Chondrocyte (in vitro differentiated cells): ENCODE measurements at regions not wholly inside any gene's neighbourhood (a gene's known extent, or its start where the extent isn't known, plus 50 kb on each side); places are given as distances from the start of the nearest gene placed in this dataset.

Experiments used
- DNase-seq: peaks from one replicate; pipeline ENCODE4 v3.0.0; 2021; ENCODE audit warnings: mixed read lengths, low spot score
- H3K27ac Mint-ChIP-seq: one replicate; pipeline ENCODE4 v1.8.0; 2021; ENCODE audit warnings: mild to moderate bottlenecking, moderate library complexity, mixed read lengths; ENCODE audit not compliant: unreplicated experiment
- H3K27me3 Mint-ChIP-seq: 2 replicates; pipeline ENCODE4 v1.8.0; 2021; ENCODE audit warnings: low read depth, mixed read lengths
- H3K36me3 Mint-ChIP-seq: 2 replicates; pipeline ENCODE4 v1.8.0; 2021; ENCODE audit warnings: low read depth, mixed read lengths
- H3K4me1 Mint-ChIP-seq: 2 replicates; pipeline ENCODE4 v1.8.0; 2021; ENCODE audit warnings: low read depth, mild to moderate bottlenecking, mixed read lengths
- H3K4me3 Mint-ChIP-seq: one replicate; pipeline ENCODE4 v1.8.0; 2021; ENCODE audit warnings: mild to moderate bottlenecking, moderate library complexity, mixed read lengths; ENCODE audit not compliant: unreplicated experiment
- H3K9me3 Mint-ChIP-seq: 2 replicates; pipeline ENCODE4 v1.8.0; 2021; ENCODE audit warnings: low read depth, mixed read lengths
- CTCF ChIP-seq: fragments of 200-600 bp; sonication (generic); IDR thresholded peaks from 2 replicates; pipeline ENCODE4 v1.5.0; 2021; ENCODE audit warnings: antibody characterized with exemption, mild to moderate bottlenecking, moderate library complexity

- H3K4me1 Mint-ChIP-seq = no peaks in the 10 kb centered on the region
- no peaks in the 10 kb centered on the region for H3K9me3 Mint-ChIP-seq
- TF ChIP-seq CTCF = no peak
- H3K27me3 Mint-ChIP-seq = no peaks in the 10 kb centered on the region
- DNase-seq = no peak
- no peak overlapping the region for H3K27ac Mint-ChIP-seq
- no peak overlapping the region for H3K4me3 Mint-ChIP-seq
- no peaks in the 10 kb centered on the region for H3K36me3 Mint-ChIP-seq
Measured at GRCh38 chr3:55283441-55283925, 203.6 kb downstream of the WNT5A start.

GRCh38 chr3:55282994-55283393 lies 204.1 kb downstream of the WNT5A start:
- no peak overlapping the region for H3K27ac Mint-ChIP-seq
- H3K9me3 Mint-ChIP-seq = no peaks in the 10 kb centered on the region
- no peak overlapping the region for H3K4me3 Mint-ChIP-seq
- H3K4me1 Mint-ChIP-seq = no peaks in the 10 kb centered on the region
- TF ChIP-seq CTCF = no peak
- no peak for DNase-seq
- H3K27me3 Mint-ChIP-seq = no peaks in the 10 kb centered on the region
- H3K36me3 Mint-ChIP-seq = no peaks in the 10 kb centered on the region

GRCh38 chr3:55272031-55272645 lies 215.0 kb downstream of the WNT5A start:
- peaks cover 3% of the 10 kb centered on the region for H3K4me1 Mint-ChIP-seq
- no peaks in the 10 kb centered on the region for H3K9me3 Mint-ChIP-seq
- DNase-seq = no peak
- no peaks in the 10 kb centered on the region for H3K27me3 Mint-ChIP-seq
- no peak for TF ChIP-seq CTCF
- no peaks in the 10 kb centered on the region for H3K36me3 Mint-ChIP-seq
- H3K4me3 Mint-ChIP-seq = no peak overlapping the region
- H3K27ac Mint-ChIP-seq = no peak overlapping the region

- Mint-ChIP-seq H3K27me3 (no peaks in the 10 kb centered on the region), H3K27ac (no peak overlapping the region), H3K4me1 (peaks cover 3% of the 10 kb centered on the region), H3K36me3 (no peaks in the 10 kb centered on the region), H3K9me3 (no peaks in the 10 kb centered on the region), H3K4me3 (no peak overlapping the region)
- TF ChIP-seq CTCF = no peak
- no peak for DNase-seq
Measured at GRCh38 chr3:55271549-55271948, 215.6 kb downstream of the WNT5A start.

GRCh38 chr3:55270976-55271375 lies 216.1 kb downstream of the WNT5A start:
- TF ChIP-seq CTCF = no peak
- Mint-ChIP-seq H3K27ac (no peak overlapping the region), H3K4me1 (peaks cover 3% of the 10 kb centered on the region), H3K27me3 (no peaks in the 10 kb centered on the region), H3K4me3 (no peak overlapping the region), H3K36me3 (no peaks in the 10 kb centered on the region), H3K9me3 (no peaks in the 10 kb centered on the region)
- DNase-seq = no peak
